OCI-M2 (cell line): ENCODE measurements at regions not wholly inside any gene's neighbourhood (a gene's known extent, or its start where the extent isn't known, plus 50 kb on each side); places are given as distances from the start of the nearest gene placed in this dataset.

ENCODE experiments used
- DNase-seq: peaks from one replicate; lab custom pipeline; 2025; ENCODE audit not compliant: unreplicated experiment; lab: John Stamatoyannopoulos, UW

DNA sequence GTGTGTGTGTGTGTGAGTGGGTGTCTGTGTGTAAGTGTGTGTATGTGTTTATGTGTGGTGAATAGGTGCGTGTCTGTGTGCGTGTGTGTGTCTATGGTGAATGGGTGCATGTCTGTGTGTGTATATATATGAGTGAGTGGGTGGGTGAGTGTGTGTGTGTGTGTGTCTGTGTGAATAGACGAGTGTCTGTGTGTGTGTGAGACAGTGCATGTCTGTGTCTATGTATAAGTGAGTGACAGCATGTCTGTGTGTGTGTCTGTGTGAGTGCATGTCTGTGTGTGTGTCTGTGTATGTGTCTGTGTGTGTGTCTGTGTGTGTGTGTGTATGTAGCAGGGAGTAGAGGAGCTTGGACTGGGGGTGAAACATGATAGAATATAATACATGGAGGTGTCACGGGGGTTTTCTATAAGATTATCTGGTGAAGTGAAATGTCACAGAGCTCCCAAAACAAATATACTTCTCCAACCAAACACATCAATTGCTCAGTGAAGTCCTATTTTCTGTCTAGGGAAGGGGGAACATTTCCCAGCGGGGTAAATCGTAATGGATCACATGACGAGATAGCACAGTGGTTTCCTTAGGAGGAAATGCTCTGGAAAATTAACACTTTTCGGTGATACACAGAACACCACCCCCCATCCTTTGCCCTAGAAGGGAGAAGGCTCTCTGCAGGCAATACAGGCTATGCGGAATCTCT lies 723.3 kb upstream of the CELF2 start:
- no peak for DNase-seq

DNA sequence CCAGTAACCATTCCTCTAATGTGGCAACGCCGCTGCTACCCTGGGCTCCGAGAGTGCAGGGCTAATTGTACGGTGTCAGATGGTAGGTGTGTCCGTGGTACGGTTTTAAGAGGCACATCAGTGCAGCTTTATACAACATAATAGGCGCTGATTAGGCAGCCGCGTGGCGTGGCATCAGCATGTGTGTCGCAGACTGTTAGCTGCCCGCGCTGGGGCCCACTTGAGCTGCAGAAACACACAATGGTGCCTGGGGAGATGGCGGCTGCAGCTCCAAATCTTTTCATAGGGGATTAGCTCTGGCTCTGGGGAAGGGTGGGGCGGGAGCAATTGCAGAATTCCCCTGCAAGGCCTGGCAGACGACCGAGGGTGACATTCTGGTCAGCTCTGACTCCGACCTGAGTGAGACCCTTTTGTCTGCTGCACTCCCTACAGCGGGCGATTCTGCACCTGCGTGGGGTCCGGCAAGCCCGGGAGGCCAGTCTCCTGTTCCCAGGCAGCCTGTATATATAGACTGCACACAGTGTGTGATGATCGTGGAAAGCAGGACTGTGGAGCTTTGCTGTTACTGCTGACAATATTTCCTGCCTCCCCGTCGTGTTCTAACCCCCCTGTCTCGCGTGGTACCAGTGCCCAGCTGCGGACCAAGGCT lies 722.7 kb upstream of the CELF2 start:
- no peak for DNase-seq

DNA sequence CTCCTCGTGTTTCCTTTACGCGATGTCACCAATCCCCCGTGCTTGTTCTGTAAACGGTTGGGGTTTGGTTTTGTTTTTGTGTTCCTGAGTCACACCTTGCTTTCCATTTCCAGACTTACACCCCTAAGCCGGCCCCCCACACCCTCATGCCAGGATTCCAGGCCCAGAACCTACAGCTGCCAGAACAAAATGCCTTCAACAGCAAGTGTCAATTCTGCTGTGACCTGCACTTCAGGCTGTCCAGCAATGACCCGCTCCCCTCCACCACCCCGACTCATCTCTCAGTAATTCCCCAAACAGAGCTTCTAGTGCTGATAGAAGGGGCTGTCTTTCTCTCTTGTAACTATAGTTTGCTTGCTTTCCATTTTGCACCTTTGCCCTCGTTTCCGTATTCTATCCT lies 722.1 kb upstream of the CELF2 start:
- no peak for DNase-seq

DNA sequence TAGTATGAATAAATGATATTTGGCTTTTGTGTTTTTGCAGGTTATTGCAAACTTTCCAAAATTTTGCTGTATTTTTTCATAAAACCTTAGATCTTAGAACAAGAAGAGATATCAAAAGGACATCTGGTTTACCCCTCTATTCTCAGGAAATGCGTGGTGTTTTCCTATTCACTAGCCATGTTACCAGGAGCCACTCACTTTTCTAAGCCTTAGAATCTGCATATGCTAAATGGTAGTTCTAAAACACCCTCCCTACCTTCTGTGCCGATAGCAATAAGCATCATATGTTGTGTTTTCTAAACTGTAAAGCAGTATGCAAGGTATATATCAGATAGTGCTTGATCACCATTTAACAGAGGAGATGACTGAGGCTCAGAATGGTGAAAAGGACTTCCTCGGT lies 715.0 kb upstream of the CELF2 start:
- no peak for DNase-seq

DNA sequence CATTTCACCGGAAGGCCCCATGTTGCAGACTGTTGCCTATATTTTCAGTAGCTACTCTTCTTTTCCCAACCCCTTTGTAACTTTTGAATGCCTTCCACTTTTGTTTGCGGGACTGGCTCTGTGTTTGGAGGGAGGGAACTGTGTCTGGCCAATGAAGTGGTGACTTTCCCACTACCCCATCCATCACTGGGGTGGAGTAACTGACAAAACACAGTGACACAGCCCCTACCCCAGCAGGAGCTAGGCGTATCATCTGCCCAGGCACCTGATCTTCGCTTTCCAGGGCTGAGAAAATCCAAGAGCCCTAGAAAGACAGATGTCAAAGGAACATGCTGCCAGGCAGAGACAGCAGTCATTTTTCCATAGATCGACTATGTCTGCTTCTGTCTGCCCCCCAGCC lies 710.6 kb upstream of the CELF2 start:
- no peak for DNase-seq

DNA sequence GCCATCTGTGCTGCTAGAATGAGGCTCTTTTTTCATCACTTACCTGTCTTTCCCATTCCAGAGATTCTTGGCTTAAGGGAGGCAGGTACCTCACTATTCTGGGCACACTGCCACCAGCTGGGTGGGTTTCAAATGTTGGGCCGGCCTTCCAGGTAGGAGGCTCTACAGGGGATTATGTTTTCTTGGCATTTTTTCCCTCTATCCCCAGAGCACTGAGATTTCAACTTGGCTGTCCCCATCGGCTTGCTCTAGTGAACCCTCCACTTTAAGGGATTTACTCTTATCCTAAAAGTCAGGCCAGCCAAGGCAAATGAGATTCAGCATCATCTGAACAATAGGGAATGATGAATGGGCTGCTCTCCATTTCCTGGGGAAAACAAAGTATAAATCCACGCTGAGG lies 710.1 kb upstream of the CELF2 start:
- DNase-seq: no peak

DNA sequence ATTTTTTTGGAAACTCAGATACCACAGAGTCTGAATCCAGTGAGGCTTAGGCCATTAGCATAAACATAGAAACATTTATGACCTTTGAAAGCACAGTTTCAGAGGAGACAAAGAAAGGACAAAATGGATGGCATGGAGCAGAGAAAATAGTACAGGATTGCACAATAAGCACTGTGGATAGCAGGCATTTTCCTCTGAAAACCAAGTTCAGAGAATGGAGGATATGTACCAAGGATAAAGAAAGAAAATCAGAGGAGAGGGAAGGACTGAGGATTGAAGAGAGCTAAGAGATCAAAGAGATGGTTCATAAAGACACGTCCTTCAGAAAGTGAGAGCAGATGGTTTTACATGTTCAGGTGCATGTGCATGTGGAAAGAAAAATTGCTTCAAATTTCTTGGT lies 707.2 kb upstream of the CELF2 start:
- DNase-seq: no peak

DNA sequence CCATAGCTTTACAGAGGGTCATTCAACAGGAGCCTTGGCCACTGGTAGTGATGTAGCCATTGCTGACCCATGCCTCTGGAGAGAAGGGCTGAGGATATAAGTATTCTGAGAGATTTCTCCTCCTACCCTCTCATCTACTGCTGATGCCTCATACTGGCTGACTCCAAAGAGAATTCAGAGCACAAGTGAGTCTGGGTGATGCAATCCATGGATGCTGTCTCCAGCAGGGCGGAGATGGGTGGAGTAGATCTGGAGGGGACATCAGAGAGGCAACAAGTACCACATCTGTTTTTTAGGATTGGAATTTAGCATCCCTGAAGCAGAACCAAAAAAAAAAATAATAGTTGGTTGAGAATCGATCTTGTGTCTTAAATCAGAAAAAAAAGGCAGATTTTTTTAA lies 705.7 kb upstream of the CELF2 start:
- DNase-seq: no peak

DNA sequence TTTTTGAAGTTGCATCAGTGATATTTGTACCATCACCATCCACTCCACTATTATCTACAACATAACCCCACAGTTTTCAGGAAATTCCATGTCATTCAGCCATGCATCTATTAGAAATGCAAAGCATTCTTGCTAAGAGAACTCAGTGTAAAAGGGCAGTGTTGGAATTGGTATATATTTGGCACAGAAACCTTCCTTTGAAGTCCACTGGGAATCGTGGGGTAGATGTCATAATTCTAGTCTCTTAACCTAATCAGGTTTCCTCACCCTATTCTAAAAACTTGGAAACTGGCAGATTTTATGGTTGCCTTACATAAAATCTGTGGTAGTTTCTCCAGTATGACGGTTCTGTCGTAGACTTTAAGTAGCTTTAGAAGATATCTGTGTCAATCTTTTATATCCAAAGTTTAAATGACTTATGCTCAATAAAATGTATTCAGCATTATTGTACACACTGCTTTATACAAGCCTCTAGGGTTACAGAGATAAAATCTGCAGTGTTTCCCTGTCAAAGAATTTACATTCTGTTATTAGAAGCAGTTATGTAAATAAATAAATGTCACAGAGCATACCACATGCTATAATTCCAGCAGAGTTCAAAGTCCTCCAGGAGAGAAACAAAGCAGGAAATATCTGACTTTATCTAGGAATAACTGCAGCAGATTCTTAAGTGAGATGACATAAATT lies 704.4 kb upstream of the CELF2 start:
- DNase-seq: no peak

DNA sequence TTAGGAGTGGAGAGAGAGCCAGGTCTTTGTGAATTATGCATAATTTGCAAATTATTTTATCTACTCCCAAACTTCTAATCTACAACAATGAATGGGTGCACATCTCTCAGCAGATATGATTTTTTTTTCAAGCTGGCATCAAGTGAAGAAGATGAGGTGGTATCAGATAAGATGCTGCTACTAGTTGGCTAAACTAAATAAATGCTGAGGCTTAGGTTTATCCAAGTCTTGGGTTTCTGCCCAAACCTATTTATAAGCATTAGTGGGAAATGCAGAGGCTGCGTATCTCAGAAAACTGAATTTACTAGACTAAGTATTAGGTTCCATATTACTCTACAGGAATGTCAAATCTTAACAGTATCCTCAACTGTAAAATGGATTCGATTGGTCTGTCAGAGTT lies 703.0 kb upstream of the CELF2 start:
- no peak for DNase-seq

DNA sequence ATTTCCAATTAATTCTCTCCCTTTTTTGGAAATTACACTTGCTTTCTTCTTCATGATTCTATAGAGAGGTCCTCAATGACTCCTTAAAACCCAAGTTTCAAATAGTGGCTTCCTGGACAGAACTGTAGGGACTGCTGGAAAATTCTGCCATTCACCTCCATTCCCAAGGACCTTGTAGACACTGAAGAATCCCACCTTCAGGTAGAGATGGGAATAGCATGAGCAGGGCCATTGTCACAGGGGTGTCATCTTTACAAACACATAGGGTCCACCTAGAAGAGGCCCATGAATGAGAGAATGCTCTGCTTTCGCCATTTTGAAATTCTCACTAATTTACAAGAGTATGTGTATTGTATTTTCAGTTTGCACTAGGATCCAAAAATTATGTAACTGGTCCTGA lies 701.7 kb upstream of the CELF2 start:
- DNase-seq: no peak

DNA sequence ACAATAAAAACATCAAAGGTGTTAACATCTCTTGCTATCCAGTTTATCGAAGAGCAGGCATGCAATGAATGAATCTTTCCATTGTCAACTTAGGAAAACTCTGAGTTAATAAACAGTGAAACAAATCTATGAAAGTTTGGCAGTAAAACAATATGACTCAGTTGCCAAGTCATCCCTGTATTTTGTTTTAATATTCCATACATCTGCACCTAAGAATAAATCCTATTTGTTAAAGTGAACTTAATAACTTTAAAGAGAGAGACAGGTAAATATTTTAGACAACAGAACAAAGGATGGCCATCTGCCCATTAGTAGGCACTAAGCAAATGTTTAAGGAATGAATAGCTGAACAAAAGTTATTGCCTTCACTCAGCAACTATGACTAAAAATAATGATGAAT lies 700.5 kb upstream of the CELF2 start:
- DNase-seq: no peak

DNA sequence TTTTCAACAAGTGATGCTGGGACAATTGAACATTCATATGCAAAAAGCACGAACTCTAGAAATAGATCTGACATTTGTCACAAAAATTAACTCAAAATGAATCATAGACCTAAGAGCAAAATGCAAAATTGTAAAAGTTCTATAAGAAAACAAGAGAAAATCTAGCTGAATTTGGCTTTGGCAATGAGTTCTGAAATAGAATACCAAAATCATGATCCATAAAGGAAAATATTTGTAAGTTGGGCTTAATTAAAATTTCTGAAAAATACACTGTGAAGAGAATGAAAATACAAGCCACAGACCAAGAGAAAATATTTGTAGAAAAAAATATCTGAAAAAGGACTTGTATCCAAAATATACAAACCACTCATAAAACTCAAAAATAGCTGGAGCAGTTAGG lies 698.8 kb upstream of the CELF2 start:
- DNase-seq: no peak

DNA sequence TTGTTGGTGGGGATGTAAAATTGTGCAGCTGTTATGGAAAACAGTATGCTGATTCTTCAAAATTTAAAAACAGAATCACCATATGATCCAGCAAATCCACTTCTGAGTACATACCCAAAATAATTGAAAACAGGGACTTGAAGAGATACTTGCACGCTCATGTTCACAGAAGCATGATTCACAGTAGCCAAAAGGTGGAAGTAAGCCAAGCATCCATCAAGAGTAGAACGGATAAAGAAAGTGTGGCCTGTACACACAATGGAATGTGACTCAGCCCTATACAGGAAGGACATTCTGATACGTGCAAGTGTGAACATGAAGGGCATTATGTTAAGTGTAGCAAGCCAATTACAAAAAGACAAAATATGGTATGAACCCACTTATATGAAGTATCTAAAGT lies 696.7 kb upstream of the CELF2 start:
- no peak for DNase-seq

DNA sequence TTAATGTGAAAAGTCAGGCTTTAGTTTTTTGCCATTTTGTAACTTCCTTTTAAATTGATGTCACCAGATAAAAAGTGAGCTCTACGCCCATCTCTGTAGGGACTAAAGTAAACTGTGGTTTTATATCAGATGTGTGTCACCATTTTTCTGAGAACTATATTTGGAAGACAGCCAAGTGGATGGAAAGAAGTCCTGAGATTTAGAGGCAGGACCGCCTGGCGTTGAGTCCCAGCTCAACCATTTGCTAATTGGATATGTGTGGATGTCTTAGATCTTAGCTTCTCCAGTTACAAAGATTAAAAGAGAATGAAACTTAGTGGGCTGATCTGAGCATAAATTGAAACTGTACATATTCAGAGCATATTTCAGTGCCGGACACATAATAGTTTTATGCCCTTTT lies 691.6 kb upstream of the CELF2 start:
- no peak for DNase-seq

DNA sequence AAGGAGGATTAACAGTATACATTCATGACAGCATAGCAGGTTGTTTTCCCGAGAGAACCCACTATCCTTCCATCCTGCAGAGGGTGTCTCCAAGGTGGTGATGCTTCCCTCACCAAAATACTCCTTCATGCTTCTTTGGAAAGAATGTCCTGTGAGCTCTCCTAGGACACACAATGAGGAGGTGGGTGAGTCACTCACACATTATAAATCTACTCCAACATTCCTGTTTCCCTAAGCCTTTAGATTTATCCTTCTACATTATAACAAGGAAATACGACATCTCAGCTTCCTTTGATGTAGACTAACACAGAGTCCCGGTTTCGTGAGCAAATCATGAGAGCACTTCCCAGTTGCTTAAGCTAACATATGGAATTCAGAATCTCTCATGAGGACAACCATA lies 689.7 kb upstream of the CELF2 start:
- no peak for DNase-seq

DNA sequence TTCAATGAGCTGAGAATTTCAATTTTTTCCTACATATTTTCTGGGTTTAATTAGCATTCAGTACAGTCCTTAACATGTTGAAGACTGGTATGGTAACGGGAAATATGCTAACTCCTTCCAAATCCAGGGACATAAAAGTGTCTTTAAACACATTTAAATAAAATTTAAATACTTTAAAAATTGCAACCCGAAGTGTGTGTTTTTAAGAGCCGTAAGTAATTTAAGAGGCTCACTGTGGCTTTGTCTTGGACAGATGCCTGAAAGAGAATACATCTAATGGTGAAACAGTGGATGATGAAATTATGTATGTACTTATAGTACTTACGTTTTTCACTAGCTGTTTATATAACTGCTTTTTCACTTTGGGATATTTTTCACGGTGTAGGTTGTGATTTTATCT lies 687.3 kb upstream of the CELF2 start:
- DNase-seq: no peak

DNA sequence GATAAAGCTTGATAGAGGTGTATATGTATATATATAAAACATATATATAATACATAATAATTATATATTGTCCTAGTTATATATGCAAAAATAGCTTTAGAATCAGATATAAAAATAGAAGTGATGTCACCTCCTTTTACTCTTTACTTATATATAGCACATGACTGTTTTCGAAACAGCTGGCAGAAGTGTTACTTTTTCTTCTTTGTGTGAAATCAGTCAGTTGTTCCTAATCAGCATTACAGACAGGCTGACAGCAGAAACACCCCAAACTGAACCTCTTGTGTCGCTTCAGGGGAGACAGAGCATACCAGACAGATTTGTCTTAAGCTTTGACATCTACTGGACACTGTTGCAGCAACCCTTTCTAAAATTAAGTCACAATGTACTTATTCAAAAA lies 684.9 kb upstream of the CELF2 start:
- no peak for DNase-seq

DNA sequence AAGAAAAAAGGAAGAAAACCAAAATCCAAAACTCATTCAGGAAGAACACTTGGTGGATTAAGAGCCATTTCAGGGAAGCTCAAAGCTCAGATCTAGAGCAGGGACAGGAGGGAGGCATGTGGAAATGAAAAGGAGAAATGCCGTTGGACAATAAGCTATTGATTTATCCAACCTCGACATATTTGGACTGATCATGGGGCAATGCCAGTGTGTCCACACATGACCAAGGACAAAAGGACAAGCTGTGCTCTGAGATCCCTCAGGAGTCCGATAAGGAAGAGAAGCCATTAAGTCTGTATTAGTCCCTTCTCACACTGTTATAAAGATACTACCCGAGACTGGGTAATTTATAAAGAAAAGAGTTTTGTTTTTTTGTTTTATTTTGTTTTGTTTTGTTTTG lies 684.0 kb upstream of the CELF2 start:
- no peak for DNase-seq

DNA sequence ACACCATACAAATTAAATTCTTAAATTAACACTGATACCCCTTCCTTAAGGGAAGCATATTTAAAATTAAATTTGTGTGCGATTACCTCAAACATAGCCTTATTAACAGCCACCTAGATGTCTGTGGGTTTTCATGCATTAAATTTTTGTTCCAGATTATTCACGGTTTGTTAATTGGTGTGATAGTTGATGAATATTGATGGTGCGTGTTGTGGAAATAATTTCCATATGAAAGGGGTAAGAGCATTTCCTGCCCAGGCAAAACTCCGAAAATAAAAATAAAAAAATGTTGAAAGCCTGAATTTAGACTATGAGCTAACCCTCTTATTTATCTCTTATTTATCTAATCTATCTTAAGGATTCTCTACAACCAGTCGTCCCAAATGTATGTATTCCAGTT lies 679.3 kb upstream of the CELF2 start:
- DNase-seq: no peak

DNA sequence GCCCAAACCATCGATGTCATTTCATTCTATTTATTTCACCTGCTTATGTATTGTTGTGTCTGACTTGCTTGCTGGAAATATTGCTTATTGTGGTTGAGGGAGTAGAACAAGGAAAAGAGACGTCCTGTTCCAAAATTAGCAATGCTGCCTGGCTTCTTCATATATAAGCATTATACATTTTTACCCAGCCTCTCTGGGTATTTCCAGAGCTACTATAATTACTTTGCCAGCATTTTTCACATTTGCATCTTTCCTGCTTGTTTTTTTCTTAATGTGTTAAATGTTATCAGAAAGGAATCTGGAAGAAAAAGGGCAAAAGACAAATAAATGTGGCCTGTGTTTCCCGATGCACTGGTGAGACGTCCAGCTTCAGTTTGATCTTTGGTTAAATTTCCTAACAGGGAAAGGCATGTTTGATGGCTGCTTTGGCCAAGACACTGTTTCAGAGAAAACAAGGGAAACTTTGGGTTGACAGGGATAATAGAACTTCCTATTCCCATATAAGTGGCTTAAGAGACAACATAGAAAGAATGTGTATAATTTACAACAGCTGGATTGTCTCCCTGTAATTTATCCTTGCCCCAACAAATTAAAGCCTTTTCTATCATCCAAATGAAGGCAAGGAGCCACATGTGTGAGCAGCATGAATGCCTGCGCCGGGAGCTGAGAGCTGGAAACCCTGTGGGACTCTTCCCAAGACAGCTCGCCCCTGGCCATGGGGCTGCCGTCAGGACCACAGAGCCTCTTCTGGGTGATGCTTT lies 671.1 kb upstream of the CELF2 start:
- no peak for DNase-seq

DNA sequence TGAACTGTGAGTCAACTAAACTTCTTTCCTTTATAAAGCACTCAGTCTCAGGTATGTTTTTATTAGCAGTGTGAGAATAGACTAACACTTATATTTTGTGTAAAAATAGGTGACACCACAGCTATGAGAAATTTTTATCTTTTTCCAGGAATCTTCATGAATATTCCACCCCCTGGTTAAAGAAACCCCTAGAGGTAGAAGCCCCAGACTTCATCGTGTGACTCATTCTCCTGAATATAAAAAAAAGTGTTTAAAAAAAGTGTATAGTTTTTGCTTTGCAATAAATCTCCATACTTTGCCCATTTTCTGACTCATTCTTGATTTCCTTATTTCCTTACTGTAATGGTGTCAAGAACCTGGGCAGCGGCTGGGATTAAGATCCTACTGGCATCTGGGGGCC lies 667.6 kb upstream of the CELF2 start:
- DNase-seq: no peak
